IMR-90 (cell line): ENCODE measurements at regions not wholly inside any gene's neighbourhood (a gene's known extent, or its start where the extent isn't known, plus 50 kb on each side); places are given as distances from the start of the nearest gene placed in this dataset.
A peak's percentile ranks its signal among the peaks of the same experiment; 100 is the strongest.

Source experiments
- ATAC-seq: fragments of 200-7000 bp; cut with Tn5 transposase; 2 replicates; pipeline ENCODE4 v1.9.1; 2020; ENCODE audit warnings: low read depth, mild to moderate bottlenecking, moderate library complexity
- BruUV-seq: library from RNA; stranded (reverse); fragments of 400-500 nt; replicated peaks from 2 replicates; lab custom pipeline; 2021; lab: Mats Ljungman, UMichigan
- CTCF ChIA-PET: fragments of 300-600 bp; formaldehyde crosslinking; extraction: SDS; loops from one replicate; lab custom pipeline; 2021; ENCODE audit warnings: antibody characterized with exemption; lab: Yijun Ruan, JAX
- POLR2A ChIA-PET: fragments of 300-600 bp; sonication (Branson Sonifier 250); formaldehyde crosslinking; loops from one replicate; lab custom pipeline; 2022; ENCODE audit warnings: antibody characterized with exemption; ENCODE audit not compliant: unreplicated experiment; lab: Charles Lee
- DNase-seq: peaks from one replicate; pipeline ENCODE4 v3.0.0; 2013
- H2AFZ ChIP-seq: replicated peaks from 2 replicates; pipeline ENCODE3; 2013; ENCODE audit warnings: low read length, mild to moderate bottlenecking; ENCODE audit not compliant: poor library complexity
- H2AK5ac ChIP-seq: 2 replicates; pipeline ENCODE4 v1.6.1; 2013; ENCODE audit warnings: low read depth, low read length, inconsistent platforms
- H2AK9ac ChIP-seq: replicated peaks from 2 replicates; pipeline ENCODE3; 2013; ENCODE audit warnings: mild to moderate bottlenecking, low read depth, low read length, moderate library complexity; ENCODE audit not compliant: poor library complexity
- H2BK120ac ChIP-seq: 2 replicates; pipeline ENCODE4 v1.6.1; 2013; ENCODE audit warnings: low read depth, low read length, inconsistent platforms
- H2BK15ac ChIP-seq: 3 replicates; pipeline ENCODE4 v1.6.1; 2013; ENCODE audit warnings: low read depth, low read length, inconsistent platforms
- H2BK20ac ChIP-seq: 2 replicates; pipeline ENCODE4 v1.6.1; 2013; ENCODE audit warnings: low read depth, mild to moderate bottlenecking, inconsistent platforms, low read length, moderate library complexity
- H2BK5ac ChIP-seq: 2 replicates; pipeline ENCODE4 v1.6.1; 2013; ENCODE audit warnings: mild to moderate bottlenecking, low read depth, low read length, inconsistent platforms; ENCODE audit not compliant: poor library complexity, severe bottlenecking
- H3K14ac ChIP-seq: replicated peaks from 2 replicates; pipeline ENCODE4 v1.6.1; 2013; ENCODE audit warnings: low read depth, low read length, inconsistent platforms
- H3K18ac ChIP-seq: 2 replicates; pipeline ENCODE4 v1.6.1; 2013; ENCODE audit warnings: low read depth, low read length, control low read depth
- H3K23ac ChIP-seq: 2 replicates; pipeline ENCODE4 v1.6.1; 2013; ENCODE audit warnings: low read depth, low read length, inconsistent platforms
- H3K27ac ChIP-seq: 2 replicates; pipeline ENCODE4 v1.5.1; 2013; ENCODE audit warnings: mild to moderate bottlenecking, control low read depth, low read length; ENCODE audit not compliant: insufficient read depth
- H3K27me3 ChIP-seq: 2 replicates; pipeline ENCODE4 v1.6.1; 2013; ENCODE audit warnings: low read length; ENCODE audit not compliant: control insufficient read depth, insufficient read depth
- H3K36me3 ChIP-seq: 2 replicates; pipeline ENCODE4 v1.6.1; 2013; ENCODE audit warnings: low read length, mixed read lengths; ENCODE audit not compliant: control insufficient read depth, insufficient read depth
- H3K4ac ChIP-seq: 2 replicates; pipeline ENCODE4 v1.6.1; 2013; ENCODE audit warnings: low read depth, low read length, inconsistent platforms
- H3K4me1 ChIP-seq: 2 replicates; pipeline ENCODE4 v1.6.1; 2013; ENCODE audit warnings: low read length, mixed read lengths; ENCODE audit not compliant: control insufficient read depth, insufficient read depth
- H3K4me2 ChIP-seq: 2 replicates; pipeline ENCODE4 v1.6.1; 2013; ENCODE audit warnings: low read depth, mild to moderate bottlenecking, control low read depth, low read length, moderate library complexity
- H3K4me3 ChIP-seq: 2 replicates; pipeline ENCODE4 v1.5.1; 2013; ENCODE audit warnings: low read depth, mild to moderate bottlenecking, control low read depth, low read length, moderate library complexity; ENCODE audit not compliant: insufficient read depth
- H3K56ac ChIP-seq: 2 replicates; pipeline ENCODE4 v1.6.1; 2013; ENCODE audit warnings: low read length, inconsistent platforms; ENCODE audit not compliant: insufficient read depth; ENCODE audit errors: extremely low read depth
- H3K79me1 ChIP-seq, 2 experiments: 2 replicates each; pipeline ENCODE4 v1.6.1; 2013; ENCODE audit warnings: low read length in 2 of 2, inconsistent platforms in 1 of 2, low read depth in 1 of 2
- H3K9ac ChIP-seq: 2 replicates; pipeline ENCODE4 v1.6.1; 2013; ENCODE audit warnings: low read depth, low read length, control low read depth
- H3K9me1 ChIP-seq: 2 replicates; pipeline ENCODE4 v1.6.1; 2013; ENCODE audit warnings: low read length, inconsistent platforms; ENCODE audit not compliant: insufficient read depth
- H3K9me3 ChIP-seq: 2 replicates; pipeline ENCODE4 v1.6.1; 2013; ENCODE audit warnings: low read length; ENCODE audit not compliant: control insufficient read depth, insufficient read depth
- H4K20me1 ChIP-seq: 2 replicates; pipeline ENCODE4 v1.6.1; 2013; ENCODE audit warnings: low read length, inconsistent platforms; ENCODE audit not compliant: insufficient read depth
- H4K5ac ChIP-seq: 2 replicates; pipeline ENCODE4 v1.6.1; 2013; ENCODE audit warnings: mild to moderate bottlenecking, low read depth, low read length, control low read depth
- H4K8ac ChIP-seq, 2 experiments: 2 replicates each; pipeline ENCODE4 v1.6.1; 2013; ENCODE audit warnings: low read depth in 2 of 2, low read length in 2 of 2, control low read depth in 1 of 2, inconsistent platforms in 1 of 2
- H4K91ac ChIP-seq: 2 replicates; pipeline ENCODE4 v1.6.1; 2013; ENCODE audit warnings: low read depth, low read length, inconsistent platforms; ENCODE audit not compliant: insufficient read depth
- CEBPB ChIP-seq: IDR thresholded peaks from 2 replicates; pipeline ENCODE4 v1.6.1; 2012; ENCODE audit warnings: low read depth, low read length, improper control_type of control experiment
- CHD1 ChIP-seq: IDR thresholded peaks from 2 replicates; pipeline ENCODE4 v1.6.1; 2012; ENCODE audit warnings: low read depth, low read length, improper control_type of control experiment
- MAZ ChIP-seq: IDR thresholded peaks from 2 replicates; pipeline ENCODE4 v1.6.1; 2012; ENCODE audit warnings: low read depth, mild to moderate bottlenecking, low read length, improper control_type of control experiment, moderate library complexity, borderline replicate concordance
- NFE2L2 ChIP-seq: fragments of 150-350 bp; IDR thresholded peaks from 2 replicates; pipeline ENCODE4 v1.6.1; 2016; ENCODE audit warnings: low read depth, mild to moderate bottlenecking, low read length
- RCOR1 ChIP-seq: IDR thresholded peaks from 2 replicates; pipeline ENCODE4 v1.6.1; 2012; ENCODE audit warnings: mild to moderate bottlenecking, low read length, improper control_type of control experiment; ENCODE audit not compliant: insufficient replicate concordance
- SMC3 ChIP-seq: fragments of 150-350 bp; IDR thresholded peaks from 2 replicates; pipeline ENCODE4 v1.6.1; 2016; ENCODE audit warnings: low read depth, mild to moderate bottlenecking, antibody characterized with exemption, low read length, moderate library complexity
- USF2 ChIP-seq: fragments of 150-350 bp; IDR thresholded peaks from 2 replicates; pipeline ENCODE4 v1.6.1; 2017; ENCODE audit warnings: mild to moderate bottlenecking, antibody characterized with exemption, low read length, low read depth
- WGBS, 2 experiments: methylation state at CpG; one replicate each; pipeline versions ENCODE4 v1.1.5 to v1.1.7; 2013; ENCODE audit warnings: missing lambda C conversion rate in 2 of 2; ENCODE audit not compliant: insufficient read length in 1 of 2; ENCODE audit errors: extremely low coverage in 2 of 2; 5-methylcytosine and 5-hydroxymethylcytosine counted together
- dilution Hi-C: fragments of 300-500 bp; cut with HindIII; formaldehyde crosslinking; loops from one replicate; pipeline ENCODE4 v1.14.3; 2018; ENCODE audit warnings: low sequenced_read_pairs; ENCODE audit not compliant: unreplicated experiment
- in situ Hi-C: fragments of 300-500 bp; cut with MboI; formaldehyde crosslinking; loops from 3 replicates; pipeline ENCODE4 v1.14.3; 2019; ENCODE audit warnings: low sequenced_read_pairs, inconsistent platforms, mixed read lengths
- intact Hi-C: fragments of 100-400 bp; cut with micrococcal nuclease; formaldehyde crosslinking; loops from 2 replicates; pipeline ENCODE4 v1.10.0; 2022

GRCh38 chr17:64741038-64741641 is 79.0 kb upstream of the SMURF2 start:
- peak overlapping the region; percentile 86 for H3K14ac ChIP-seq
- no peak overlapping the region for H3K4me3 ChIP-seq
- peak overlapping the region; percentile 69 for H2BK15ac ChIP-seq
- BruUV-seq = no TSS peak
- ATAC-seq = peak; percentile 54
- peaks cover 14% of the 10 kb centered on the region for H3K9me1 ChIP-seq
- peak overlapping the region; percentile 58 for H3K18ac ChIP-seq
- no peak overlapping the region for H2AK9ac ChIP-seq
- H3K36me3 ChIP-seq = no peaks in the 10 kb centered on the region
- POLR2A ChIA-PET = interaction anchor here (0.9 to 1.3 kb wide), 2 partner anchors 32 to 235 kb away, joined by 3 read pairs; partner anchors contain the start of gene DDX5
- dilution Hi-C loops = no loop called here
- H3K9me3 ChIP-seq = no peaks in the 10 kb centered on the region
- 0% methylated on average over 2 of the region's 6 CpGs; no CpG with 5 or more reads in 1 of the 2 experiments for WGBS, 2 experiments
- H2BK5ac ChIP-seq = peak overlapping the region; percentile 78
- H2BK120ac ChIP-seq = peak overlapping the region; percentile 81
- H3K9ac ChIP-seq = peak overlapping the region; percentile 33
- peak overlapping the region; percentile 85; the same call in 1 of the 2 replicates for H3K56ac ChIP-seq
- peak overlapping the region; percentile 67 to 86 for H4K8ac ChIP-seq
- CTCF ChIA-PET = interaction anchor here (0.8 kb wide), 1 partner anchor 36 kb away, joined by 3 read pairs; no protein-coding TSS in a partner anchor
- in situ Hi-C loops = no loop called here
- peak overlapping the region; percentile 51; the same call in 1 of the 2 replicates for H2BK20ac ChIP-seq
- intact Hi-C loops = no loop called here
- peak overlapping the region; percentile 83 for H4K5ac ChIP-seq
- DNase-seq = peak; percentile 76
- H3K27ac ChIP-seq = peak overlapping the region; percentile 86
- H3K27me3 ChIP-seq = no peaks in the 10 kb centered on the region
- H3K4ac ChIP-seq = peak overlapping the region; percentile 86
- peaks cover 26% of the 10 kb centered on the region for H3K4me1 ChIP-seq
- no peaks in the 10 kb centered on the region for H4K20me1 ChIP-seq
- peak overlapping the region; percentile 51 for H3K4me2 ChIP-seq
- peak overlapping the region; percentile 76; the same call in 1 of the 2 replicates for H2AK5ac ChIP-seq
- no peak for TF ChIP-seq NFE2L2
- TF ChIP-seq SMC3 = no peak
- no peak for TF ChIP-seq CEBPB
- TF ChIP-seq USF2 = no peak
- no peak for TF ChIP-seq CHD1
- TF ChIP-seq RCOR1 = no peak
- no peak for TF ChIP-seq MAZ
- peak overlapping the region; percentile 24 for H2AFZ ChIP-seq
- H4K91ac ChIP-seq = peak overlapping the region; percentile 43
- H3K79me1 ChIP-seq = peaks cover 7 to 40% of the 10 kb centered on the region in 2 experiments; a peak in 3 of 4 replicates
- H3K23ac ChIP-seq = peak overlapping the region; percentile 88
